TTC549 (cell line): ENCODE measurements at regions not wholly inside any gene's neighbourhood (a gene's known extent, or its start where the extent isn't known, plus 50 kb on each side); places are given as distances from the start of the nearest gene placed in this dataset.
"Not testable (repeated sequence)": the region's sequence is repeated elsewhere in the genome, so short reads cannot be mapped to it uniquely, and the experiment has no call there.

ENCODE experiments used
- FAIRE-seq: peaks from 2 replicates; lab custom pipeline; 2012; peaks lifted over from hg19 to GRCh38; lab: Jason Lieb, UNC

DNA sequence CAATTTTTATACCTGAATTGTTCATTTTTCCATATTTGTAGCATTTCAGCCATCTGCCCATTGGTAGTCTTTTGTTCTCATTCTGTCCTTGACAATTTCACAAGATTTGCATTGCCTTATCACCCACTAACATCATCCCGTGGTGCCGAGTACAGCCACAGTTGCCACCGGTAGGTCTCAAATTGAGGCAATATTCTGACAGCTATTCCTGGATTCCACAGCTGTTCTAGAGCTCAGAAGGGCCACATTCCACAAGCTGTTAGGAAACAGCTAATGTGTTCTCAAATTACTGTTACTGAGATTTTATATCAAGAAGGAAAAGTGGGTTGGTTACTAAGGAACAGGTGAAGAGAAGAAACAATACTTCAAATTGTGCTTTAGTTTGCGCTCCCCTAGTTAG, 178.8 kb downstream of the RPRM start:
- FAIRE-seq = no peak

DNA sequence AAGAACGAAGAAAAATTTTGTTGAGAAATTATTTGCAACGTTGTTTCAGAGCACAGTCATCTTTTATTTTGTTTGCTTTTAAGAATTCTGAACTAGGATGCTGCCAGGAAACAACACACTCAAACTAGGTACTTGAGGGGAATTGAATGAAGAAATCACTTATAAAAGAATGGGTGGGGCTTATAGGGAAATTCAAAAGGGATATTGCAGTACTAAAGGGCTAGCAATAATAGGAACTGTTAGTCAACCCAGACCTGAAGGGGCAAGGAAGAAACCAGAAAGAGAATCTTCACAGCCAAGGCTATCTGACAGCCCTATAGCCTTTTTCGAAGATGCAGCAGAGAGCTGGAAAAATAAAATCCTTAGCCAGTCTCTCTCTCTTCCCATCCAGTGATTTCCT, 179.3 kb downstream of the RPRM start:
- no peak for FAIRE-seq

DNA sequence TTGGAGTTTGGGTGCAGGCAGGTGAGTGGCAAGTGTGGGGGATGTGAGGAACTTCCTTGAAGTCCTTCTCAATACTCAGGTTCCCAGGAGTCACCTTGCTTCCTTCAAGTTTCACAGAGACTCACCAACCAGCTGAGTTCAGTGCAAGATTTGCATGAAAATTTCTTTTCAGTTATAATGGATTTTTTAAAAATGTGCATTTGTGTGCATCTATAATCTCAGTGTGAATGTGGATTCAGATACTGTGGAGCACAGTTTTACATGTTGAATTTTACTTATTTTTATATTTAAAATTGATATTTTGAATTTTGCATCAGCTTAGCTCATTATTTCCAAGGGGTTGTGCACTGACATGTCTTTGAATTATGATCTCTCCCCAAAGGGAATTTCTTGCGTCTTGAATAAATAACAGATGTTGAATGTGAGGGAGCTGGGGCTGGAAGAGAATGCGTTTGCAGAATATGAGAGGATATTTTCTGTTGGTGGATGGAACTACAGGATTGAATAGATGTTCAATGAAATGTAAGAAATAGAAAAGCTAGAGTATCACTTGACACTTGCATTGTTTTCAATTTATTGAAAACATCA, 184.3 kb downstream of the RPRM start:
- no peak for FAIRE-seq

DNA sequence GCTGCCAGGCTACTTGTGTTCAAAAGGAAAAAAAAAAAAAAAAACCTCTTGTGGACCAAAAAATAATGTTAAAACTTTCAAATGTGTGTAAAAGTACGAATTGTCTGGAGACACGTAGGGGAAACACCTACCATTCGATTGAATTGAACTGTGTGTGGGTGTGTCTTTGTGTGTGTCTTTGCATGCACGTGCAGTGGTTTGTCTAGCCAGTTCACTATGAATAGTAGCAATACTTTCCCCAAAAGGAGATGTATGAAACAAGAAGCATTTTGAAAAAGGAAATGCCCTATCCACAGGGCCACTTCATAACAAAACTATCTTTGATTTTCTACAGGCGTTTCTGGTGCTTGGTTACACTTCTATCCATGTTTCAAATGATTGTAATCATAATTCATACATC, 186.8 kb downstream of the RPRM start:
- FAIRE-seq = no peak

DNA sequence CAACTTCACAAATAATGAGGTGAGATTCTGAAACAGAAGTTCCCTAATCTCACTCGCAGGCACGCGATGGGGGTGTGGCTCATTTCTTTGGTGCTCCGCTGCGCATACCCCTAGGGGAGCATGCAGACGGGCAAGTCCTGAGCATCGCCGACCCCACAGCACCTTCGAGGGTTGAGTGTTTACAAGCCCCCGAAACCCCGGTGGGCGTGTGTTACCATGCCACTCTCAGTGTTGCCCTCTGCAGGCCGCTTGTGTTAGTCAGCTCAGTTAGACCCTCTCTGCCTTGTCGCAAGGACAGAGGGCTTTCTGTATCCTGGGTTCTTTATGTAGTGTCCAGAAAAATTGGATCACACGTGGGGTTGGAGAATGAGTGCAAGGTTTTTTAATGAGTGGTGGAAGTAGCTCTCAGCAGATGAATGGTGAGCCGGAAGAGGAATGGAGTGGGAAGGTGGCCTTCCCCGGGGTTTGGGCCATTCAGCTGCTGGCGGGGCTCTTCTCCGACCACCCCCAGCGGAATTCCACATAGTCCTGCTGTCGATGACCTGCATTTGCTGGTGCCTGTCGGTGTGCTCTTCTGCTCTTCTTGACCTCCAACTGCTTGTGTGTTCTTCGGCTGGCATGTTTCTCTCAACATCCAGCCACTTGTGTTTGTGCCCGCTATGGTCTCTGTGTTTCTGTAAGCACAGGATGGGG, 191.3 kb downstream of the RPRM start:
- FAIRE-seq = no peak

DNA sequence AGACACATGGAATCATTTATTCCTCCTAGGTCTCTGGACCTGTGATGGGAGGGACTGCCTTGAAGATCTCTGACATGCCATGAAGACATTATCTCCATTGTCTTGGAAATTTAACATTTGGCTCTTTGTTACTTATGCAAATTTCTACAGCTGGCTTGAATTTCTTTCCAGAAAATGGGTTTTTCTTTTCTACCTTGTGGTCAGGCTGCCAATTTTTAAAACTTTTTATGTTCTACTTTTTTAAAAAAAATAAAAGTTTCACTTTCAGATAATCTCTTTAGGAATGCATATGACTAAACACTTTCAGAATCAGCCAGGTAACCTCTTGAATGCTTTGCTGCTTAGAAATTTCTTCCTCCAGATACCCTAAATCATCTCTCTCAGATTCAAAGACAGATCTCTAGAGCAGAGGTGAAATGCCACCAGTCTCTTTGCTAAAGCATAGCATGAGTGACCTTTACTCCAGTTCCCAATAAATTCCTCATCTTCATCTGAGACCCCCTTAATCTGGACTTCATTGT, 209.6 kb downstream of the RPRM start:
- FAIRE-seq = no peak

DNA sequence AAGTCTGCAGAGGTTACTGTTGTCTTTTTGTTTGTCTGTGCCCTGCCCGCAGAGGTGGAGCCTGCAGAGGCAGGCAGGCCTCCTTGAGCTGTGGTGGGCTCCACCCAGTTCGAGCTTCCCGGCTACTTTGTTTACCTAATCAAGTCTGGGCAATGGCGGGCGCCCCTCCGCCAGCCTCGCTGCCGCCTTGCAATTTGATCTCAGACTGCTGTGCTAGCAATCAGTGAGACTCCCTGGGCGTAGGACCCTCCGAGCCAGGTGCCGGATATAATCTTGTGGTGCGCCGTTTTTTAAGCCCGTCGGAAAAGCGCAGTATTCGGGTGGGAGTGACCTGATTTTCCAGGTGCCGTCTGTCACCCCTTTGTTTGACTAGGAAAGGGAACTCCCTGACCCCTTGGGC, 221.7 kb downstream of the RPRM start:
- not testable (repeated sequence) for FAIRE-seq

DNA sequence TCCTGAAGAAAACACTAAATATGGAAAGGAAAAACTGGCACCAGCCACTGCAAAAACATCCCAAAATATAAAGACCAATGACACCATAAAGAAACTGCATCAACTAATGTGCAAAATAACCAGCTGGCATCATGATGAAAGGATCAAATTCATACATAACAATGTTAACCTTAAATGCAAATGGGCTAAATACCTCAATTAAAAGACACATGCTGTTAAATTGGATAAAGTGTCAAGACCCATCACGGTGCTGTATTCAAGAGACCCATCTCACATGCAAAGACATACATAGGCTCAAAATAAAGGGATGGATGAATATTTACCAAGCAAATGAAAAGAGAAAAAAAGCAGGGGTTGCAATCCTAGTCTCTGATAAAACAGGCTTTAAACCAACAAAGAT, 231.9 kb downstream of the RPRM start:
- not testable (repeated sequence) for FAIRE-seq

DNA sequence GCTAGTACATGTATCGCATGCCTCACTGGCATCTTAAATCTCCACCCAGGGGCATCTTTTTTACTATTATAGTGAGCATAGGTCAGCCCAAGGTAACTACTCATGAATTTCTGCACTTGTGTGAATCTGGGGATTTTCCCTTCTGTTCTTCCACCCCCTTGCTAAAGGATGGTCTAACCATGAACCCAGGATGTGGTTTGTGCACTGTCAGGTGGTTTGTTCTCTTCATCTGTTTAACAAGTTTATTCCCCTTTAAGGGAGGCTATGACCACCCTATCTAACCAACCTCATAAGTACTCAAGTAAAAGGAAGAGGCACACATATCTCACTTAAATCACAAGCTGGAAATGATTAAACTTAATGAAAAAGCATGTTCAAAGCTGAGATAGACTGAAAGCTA, 243.0 kb downstream of the RPRM start:
- no peak for FAIRE-seq

DNA sequence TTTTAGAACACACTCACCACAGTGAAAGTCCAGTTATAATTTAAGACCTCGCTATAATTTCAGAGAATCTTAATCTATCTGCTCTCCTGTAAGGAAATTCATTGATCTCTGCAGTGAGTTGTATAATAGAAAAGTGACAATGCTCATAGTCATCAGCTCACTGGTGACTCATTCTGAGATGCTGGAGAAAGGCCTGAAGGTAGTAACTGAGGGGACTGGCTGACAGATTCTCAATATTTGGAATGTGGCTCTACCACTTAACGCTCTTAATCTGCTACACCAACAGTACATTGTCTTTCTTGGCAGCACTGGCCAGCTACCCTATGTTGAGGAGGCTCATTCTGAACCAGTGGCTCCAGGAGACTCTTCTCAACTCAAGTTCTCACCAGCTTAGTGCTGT, 246.1 kb downstream of the RPRM start:
- no peak for FAIRE-seq

DNA sequence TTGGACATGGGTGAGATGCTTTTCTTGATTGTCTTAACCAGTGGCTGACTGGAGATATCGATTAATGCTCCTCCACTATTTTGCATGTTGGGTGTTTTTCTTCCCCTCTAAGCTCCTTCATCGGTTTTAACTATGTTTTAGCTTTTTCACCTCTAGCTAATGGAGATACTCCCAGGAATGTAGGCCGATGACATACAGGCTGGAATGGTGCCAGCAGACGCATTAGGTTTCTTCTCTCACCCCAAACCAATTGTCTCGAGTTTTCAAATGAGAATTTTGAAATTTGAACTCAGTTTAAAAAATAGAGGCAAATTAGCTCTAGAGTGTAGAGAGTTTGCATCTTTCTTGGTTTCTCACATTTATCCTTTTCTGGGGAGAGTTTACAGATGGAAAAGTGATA, 247.6 kb downstream of the RPRM start:
- no peak for FAIRE-seq

DNA sequence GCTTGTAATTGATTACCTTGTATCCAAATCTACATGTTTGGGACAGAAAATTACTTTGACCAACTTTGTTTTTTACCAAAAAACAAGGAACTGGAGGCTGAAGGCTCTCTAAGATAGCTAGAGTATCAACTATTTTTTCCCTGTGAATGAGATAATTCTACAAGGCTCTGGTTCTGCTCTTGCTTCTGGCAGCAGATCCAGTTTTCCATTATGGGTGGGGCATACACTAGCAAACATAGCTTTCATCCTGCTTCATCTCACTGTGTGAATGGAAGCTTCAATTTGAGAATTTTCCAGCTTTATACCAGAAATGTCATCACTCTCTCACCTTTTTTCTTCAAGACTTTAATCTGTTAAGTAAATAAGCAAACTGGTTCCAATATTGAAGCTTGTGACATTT, 249.7 kb downstream of the RPRM start:
- FAIRE-seq = no peak

DNA sequence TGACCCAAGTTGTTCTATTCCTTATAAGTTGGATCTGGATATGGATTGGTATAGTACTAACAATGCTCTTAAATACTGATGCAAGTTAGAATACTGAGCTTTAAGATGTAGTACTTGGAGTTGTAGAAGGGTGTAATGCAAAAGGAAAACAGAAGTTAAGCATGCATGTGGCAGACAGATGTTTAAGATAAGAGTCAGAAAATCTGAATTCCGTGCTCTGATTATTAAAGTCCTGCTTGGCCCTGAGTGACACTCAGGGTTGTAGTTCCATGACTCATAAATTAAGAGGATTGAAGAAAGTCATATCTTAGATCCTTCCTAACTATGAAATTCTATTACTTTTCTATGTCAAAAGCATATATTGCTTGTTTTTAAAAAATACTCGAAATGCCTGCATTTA, 250.6 kb downstream of the RPRM start:
- no peak for FAIRE-seq

DNA sequence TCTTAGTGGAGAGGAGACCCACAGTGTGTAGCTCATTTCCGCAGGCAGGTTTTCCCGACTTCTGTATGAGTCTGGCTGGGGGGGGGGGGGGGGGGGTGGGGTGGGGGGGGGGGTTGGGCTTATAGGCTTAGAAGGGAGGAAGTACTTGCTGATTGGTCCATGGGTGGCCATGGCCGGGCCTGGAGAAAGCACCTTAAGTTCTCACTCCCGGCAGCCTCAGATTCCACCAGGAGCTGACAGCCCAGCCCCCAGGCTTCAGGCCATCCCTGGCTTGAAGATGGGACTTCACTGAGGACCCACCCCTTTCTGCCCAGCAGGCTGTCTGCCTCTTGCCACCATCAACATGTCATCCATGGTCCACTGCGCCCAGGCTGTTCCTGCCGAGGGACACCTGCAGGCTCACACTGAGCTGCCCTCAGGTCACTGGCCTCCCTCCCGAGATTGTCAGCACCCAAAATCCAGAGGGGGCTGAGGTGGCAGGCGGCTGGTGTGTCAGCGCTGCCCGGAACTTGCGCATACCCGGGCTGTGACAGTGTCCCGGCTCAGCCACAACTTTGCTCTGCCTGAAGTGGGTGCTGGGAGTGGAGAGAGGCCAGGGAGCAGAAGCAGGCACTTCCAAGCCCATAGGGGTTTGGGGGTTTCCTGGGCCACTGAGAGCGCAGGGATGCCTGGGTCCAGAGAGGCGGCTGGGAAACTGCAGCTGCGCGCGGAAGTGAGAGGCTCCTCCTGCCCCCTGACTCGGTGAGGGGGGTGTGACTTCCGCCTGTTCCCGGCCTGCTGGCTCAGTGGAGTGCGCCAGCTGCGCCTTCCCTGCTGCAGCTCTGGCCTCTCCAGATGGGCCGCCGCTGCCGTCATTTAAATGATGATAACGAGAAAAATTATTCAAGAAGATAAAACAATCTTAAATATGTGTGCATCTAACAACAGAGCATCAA, 256.1 kb downstream of the RPRM start:
- no peak for FAIRE-seq

DNA sequence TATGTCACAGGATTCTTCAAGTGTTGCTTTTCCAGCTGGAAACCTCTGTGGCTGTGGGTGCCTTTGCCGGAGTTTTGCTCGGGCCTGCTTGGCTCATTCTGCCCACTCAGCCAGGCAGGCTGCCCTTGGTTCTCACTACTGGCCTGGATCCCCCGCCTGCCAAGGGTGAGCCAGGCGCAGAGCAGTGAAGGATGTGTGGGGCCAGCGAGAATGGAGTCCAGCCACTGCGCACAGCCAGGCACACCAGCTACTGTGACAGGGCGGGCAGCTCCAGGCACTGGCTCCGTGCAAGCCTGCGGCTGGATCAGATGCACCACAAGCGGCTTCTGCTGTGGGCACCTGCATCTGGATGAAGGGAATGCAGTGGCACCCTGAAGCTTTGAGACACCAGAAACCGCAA, 257.1 kb downstream of the RPRM start:
- FAIRE-seq = no peak

DNA sequence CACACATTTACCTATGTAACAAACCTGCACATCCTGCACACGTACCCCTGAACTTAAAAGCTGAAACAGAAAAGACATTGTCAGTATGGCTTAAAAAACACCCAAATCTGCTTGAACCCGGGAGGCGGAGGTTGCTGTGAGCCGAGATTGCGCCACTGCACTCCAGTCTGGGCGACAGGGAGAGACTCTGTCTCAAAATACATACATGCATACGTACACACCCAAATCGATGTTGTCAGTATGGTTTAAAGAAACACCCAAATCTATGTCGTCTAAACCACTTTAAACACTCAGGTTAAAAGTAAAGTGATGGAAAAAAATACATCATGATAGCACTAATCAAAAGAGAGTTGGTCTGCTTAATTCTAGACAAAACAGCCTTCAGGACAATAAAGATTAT, 257.5 kb downstream of the RPRM start:
- no peak for FAIRE-seq

DNA sequence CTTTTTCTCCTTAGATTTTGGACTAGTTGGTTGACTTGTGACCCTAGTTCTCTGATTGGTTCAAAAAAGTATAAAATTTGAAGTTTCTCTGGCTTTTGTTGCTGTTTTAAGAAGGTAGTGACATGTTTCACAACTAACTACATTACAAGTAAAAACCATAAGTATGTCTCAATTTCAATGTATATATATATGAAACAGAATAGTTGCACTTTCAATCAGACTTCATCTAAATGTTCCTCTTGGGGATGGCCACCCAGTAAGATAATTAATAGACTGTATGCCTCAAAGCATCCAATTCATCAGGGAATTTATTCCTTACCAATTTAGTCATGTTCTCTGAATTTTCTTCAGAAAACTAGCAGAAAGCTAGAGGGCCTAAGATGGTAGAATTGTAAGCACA, 259.7 kb downstream of the RPRM start:
- FAIRE-seq = no peak

DNA sequence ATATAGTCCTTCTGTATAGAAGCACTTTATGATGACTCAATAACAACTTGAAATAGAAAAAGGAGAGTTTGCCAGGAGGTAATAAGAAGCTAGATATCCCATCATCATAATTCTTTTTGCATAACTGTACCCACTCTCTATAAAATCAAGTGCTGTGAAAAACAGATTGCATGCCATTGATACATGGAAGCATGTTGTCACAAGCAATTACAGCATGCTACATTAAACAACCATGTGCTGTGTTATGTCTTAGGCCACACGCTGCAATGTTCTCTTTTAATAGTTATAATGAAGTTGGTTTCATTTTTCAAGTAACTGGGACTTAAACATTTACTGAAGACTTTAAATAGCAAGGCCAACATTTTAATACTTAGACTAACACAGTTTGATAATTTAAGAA, 264.2 kb downstream of the RPRM start:
- no peak for FAIRE-seq

DNA sequence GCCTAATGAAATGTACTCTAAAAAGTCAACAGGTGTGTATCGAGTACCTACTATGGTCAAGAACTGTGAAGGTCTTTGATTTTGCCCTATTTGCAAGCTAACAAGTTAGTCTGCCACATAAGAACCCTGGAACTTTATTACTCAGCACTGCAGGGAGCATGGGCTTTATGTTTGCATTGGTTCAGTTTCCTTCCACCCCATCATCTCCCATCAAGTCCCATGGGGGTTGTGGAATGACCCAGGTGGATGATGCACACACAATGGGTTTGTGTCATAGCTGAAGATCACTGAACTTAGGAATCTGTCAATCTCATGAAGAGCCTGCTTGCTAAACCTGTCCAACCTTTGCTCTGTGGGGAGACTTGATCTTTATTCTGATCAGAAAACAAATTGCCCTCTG, 265.5 kb downstream of the RPRM start:
- no peak for FAIRE-seq

DNA sequence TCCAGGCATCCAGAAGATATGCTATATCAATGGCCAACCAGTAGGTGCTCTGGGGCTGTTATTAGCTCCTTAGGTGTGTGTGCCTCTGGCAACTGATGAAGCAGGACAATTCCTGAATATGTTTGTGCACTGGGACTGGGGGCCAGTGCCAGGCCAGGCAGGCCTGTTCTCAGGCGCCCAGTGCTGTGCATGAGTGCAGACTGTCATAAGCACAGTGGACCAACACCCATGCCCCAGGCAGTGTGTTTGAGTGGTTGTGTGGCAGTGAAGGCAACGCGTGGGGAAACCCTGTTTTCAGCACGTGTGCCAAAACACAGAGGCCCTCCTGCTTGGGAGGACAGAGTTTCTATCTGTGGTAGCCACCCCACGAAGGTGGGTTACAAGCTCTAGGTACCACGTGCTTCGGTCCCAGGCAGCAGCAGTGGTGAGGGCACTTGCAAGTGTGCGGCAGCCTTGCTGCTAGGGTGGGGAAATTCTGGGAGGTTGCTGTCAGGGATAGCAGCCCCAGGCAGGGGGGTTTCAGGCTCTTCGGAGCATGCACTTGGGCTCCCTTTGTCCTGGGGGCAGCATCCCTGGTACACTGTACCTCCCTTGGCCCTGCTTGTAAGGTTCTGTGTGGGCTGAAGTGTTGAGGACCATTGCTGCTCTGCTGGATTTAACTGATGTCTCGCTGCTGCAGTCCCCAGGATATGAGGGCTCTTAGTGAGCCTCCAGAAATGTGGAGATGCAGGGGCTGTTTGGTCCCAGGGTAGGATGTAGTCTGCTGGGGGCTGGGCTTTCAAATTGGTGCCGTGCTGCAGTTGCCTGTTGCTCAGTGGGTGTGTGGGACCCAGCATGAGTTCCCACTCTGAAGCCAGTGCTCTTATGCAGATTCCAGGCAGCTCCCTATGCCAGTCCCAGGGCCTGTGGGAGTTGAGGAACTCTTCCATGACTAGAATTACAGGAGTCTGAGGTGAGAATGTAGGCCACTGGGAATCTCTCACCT, 280.9 kb downstream of the RPRM start:
- no peak for FAIRE-seq

DNA sequence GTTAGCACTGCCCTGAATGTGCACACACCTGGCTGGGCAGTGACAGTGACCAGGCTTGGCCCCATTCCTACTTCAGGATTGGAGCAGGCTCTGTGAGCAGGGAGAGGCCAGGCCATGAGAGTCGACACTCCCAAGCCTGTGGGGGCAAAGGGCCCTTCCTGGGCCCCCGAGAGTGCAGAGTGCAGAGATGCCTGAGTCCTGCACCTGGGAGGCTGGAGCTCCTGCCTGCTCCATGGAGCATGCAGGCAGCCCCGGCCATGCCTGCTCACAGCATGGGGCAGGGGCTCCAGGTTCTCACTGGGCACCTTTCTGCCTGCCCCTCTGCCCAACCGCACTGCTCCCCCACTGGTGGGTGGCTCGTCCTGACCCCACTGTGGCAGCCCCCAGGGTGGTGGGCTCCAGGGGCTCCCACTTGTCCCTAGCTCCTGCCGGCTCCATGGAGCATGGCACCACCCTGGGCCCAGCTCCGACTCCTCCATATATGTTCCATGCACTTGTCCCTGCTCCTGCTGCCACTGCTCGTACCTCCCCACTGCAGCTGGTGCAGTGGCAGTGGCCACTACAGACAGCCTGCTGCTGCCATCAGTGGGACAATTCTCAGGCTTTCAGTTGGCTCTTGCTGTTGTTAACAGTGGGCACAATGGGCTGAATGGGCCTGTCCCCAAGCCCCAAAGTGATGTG, 282.0 kb downstream of the RPRM start:
- FAIRE-seq = no peak
